Activated CD4-positive, alpha-beta T cell treated with anti-CD3 and anti-CD28 coated beads, Interleukin-2, amount 50 U/mL, for 4 hours (primary cell): ENCODE measurements at regions not wholly inside any gene's neighbourhood (a gene's known extent, or its start where the extent isn't known, plus 50 kb on each side); places are given as distances from the start of the nearest gene placed in this dataset.

Source experiments
- DNase-seq, 2 experiments: peaks; one replicate each; pipeline ENCODE4 v3.0.0-alpha.2; 2020

DNA sequence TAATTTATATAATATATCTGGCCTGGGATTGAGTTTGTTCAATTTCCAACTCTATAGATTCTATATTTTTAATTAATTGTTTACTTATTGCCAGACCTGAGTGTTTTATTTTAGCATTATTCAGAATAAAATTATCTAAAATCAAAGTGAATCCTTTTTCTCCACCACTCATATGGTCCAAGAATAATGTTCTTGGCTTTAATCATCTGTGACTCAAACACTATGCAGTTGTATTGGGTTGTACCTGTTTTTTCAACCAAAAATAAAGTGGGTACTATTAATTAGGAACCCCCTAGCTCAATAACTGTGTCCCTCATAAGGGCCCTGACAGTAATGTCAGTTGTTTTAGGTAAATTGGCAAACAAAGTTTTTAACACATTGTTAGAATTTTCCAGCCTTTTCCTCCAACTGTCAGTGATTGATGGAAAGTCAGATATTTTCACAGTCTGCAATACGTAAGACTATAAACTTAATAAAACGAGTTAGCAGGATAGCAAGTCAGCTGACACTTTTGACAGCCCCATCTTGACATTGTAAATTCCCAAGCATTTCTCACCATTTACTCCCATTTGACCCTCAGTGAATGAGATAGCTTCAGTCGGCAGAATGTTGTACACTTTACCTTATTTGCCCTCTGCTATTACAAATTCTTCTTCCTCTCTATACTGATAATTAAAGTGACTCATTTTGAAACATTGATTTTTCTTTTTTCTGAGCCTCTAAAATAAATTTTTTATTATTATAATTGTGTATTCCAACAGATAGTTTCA lies 587.4 kb downstream of the METTL4 start:
- no peak for DNase-seq

DNA sequence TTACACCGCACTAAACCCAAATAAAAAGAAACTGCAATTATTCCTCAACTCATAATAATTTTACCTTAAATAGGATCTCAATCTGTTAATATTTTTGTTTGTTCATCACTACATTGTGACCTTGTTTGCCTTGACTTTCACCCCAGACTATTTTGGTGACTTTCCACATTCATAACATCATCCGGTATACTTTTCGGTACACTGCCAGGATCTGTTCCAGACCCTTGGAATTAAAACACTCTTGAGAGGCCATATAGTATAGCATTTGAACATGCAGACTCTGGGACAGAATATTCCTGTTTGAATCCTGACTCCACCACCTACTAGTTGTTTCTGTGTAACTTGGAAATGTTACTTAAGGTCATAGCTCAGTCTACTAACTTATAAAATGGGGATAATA lies 577.4 kb downstream of the METTL4 start:
- no peak for DNase-seq

DNA sequence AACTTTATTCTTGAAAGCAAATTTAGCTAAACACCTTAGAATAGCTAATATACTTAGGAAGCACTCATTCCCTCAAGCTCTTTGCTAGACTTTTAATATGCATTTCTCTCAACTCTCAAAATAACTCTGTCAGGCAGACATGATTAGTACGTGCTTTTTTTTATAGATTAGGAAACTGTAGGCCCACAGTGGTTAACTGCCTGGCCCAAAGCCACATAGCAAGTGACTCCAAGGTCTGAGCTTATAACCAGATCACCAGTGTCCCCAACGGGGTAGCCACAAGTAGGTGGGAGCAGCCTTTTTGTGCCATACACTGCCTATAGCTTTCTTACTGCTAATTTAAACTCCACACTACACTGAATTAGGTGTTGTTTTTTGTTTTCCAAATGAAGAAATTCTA lies 576.8 kb downstream of the METTL4 start:
- no peak for DNase-seq

DNA sequence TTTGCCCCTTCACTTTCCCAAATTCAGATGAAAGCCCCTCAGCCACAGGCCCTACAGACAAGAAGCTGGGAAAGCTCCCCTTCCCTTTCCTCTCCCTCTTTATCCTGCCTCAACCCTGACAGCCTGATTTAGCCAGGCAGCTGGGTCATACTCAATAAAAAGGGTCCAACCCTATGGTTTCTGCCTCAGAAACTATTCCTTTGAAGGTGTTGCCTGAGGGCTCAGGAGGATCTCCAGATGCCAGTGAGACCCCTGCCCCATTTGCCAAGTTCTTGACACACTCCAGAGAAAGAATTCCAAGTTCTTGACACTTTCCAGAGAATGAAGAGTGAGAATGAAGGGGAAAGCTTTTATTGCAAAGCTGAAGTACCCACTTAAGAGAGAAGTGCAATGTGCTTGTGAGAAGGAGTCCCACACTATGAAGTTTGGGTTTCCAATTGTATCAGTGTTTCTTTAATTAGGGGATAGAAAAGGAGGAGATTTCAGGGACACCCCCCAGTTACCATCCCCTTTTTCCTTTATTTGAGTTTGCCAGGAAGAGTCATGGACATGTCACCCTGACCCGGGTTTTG lies 576.2 kb downstream of the METTL4 start:
- DNase-seq = no peak

DNA sequence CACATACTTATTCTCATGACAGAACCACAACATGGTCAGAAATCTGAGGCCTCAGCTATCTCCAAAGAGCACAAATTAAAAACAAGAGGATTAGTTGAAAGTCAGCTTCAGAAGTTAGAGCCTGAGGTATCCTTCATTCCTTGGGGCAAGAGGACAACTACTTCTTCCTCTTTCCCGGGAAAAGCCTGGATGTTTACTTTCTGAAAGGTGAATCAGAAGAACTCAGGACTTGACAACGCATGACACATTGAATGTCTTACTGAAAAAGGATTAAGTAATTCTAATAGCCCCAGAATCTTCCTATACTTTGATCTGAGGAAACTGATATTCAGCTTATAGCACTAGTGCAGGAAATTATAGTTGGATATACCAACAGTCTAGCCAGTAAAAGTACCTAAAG lies 573.2 kb downstream of the METTL4 start:
- no peak for DNase-seq

DNA sequence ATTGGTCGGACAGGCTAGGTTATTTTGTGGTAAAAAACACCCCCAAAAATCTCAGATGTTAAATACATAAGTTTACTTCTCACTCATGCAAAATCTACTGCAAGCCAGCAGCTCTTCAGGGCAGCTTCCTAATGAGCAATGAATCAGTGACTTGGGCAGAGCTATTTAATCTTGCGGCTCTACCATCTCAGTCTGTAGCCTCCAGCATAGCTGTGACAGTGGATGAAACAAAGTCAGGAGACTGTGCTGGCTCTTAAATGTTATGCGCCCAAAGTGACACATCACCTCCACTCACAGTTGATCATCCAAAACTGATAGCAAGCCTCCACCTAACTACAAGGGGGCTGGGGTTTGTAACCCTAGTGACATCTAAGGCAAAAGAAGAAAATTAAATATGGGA lies 571.9 kb downstream of the METTL4 start:
- no peak for DNase-seq

DNA sequence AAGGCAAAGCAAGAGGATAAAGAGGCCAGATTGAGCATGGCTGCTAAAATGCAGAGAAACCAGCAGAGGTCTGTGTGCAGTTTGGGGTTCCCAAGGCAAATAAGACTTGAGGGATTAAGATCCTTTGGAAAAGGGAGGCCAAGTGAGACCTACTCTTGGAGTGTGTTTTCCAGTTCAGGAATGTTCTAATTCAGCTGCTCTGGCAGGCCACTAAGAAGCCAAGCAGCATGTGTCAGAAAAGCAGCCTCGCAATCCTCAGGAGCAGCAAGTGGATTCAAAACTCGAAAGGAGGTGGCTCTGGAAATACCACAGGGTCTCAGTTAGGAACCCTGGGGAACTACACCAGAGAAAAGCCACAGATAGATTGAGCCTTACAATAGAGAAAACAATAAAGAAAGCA lies 569.2 kb downstream of the METTL4 start:
- DNase-seq = no peak

DNA sequence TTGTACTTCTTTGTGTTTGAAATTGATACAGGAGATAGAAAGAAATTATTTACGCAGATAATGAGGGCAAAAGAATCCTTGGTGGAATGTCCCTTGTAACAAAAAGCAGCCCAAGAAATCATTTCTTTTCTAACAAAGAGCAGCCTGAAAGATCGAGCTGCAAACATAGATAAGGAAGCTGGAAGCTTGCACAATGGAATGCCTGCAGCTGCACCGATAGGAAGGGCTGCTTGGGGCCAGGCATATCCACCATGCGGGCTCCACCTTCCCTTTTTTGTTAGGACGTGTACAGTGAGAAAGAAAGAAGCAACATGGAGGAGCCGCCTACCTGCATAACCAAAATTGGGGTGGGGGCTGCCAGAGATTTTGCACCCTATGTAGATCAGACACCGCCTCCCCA lies 568.7 kb downstream of the METTL4 start:
- DNase-seq = no peak

DNA sequence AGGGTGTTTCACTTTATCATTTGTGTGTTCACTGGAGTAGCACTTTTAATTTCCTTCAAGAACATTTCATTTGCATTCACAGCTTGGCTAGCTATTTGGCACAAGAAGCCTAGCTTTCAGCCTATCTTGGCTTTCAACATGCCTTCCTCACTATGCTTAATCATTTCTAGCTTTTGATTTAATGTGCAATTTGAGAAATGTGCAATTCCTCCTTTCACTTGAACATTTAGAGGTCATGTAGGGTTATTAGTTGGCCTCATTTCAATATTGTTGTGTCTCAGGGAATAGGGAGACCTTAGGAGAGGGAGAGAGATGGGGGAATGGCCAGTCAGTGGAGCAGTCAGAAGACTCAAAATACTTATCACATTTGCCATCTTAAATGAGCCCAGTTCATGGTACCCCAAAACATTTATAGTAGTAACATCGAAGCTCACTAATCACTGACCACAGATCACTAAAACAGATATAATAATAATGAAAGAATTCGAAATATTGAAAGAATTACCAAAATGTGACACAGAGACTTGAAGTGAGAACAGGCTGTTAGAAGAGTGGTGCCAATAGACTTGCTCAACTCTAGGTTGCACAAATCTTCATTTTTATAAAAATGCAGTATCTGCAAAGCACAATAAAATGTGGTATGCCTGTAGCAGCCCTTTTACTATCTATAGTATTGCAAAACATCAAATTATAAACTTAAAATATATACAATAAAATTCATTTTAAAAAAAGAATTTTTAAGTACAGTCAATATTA lies 561.2 kb downstream of the METTL4 start:
- DNase-seq = no peak

DNA sequence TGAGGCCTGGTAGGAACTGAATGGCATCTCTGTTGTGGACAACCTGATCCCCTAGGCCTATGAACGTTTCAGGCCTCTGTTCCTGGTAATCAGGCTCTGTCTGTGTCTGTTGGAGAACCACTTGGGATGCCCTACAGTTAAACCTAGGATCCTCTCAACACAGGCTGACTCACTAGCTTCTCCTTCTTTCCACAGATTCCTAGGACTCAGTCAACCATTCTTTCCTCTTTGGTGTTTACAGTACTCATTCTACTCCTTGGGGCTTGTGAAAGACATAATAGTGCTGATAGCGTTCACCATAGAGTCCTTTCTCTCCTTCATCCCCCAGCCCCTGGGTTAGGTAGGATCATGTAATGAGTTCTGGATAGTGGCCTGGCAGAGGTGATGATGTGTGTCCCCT lies 544.3 kb downstream of the METTL4 start:
- no peak for DNase-seq

DNA sequence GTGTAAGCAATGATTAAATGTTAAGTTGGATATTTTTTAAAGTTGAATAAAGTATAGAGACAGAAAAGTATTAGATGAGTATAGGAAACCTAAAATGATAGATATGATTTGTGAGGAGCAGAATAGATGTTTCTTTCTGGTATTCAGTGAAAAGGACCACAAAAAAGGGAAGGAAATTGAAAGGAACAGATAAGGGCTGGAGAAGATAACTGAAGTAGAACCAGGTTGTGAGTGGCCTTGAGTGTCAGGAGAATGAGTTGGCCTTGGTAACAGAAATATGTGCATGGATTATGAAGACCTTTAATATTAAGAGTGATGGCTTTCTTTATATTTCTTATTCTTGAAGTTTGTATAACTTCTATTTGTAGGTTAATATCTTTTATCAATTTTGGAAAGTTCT lies 543.5 kb downstream of the METTL4 start:
- no peak for DNase-seq

DNA sequence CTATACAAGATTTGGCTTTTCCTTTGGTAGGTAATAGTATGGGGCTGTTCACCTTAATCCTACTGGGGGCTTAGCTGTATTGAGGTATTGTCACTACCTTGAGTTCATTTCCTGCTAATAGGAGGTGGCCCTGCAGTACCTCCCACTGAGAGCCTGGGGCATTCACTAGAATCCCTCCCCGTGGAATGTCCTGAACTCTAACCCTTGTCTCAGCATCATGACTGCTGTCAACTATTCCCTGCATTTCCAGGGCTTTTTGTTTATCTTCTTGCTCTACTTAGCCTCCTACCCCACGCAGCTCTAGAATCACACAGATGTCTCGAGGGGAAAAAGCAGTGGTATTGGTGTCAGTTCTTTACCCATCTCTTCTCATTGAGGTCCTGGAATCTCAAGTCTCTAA lies 542.3 kb downstream of the METTL4 start:
- DNase-seq = no peak

DNA sequence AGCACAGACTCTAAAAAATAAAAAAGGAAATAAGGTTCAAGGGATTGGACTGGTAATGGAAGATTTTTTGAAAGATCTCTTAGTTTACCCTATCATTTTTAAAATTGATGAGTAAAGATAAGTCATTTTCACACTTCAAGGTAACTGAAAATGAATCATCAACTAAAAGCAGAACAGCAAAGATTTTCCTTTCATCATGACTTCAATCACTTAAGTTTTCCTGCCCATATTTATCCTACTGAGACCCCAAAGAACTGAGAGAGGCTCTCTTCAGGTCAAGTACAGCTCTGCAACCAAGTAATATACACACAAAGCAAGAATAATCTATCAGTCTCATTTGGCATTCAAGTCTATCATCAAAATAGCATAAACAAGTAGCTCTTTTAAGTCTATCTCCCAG lies 540.7 kb downstream of the METTL4 start:
- DNase-seq = no peak

DNA sequence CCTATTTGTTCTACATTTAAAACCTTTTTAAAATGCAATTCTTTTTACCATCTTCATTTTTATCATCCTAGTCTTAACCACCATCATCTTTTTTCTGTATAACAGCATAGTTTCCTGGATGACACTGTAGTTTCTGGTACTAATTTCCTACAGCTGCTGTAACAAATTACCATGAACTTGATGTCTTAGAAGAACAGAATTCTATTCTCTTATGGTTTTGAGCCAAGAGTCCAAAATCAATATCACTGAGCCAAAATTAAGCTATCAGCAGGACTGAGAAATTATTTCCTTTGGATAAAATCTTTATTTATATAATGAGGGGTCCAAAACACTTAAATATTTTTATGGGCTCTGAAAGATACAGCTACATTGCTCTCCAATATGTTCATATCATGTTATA lies 539.3 kb downstream of the METTL4 start:
- DNase-seq = no peak

DNA sequence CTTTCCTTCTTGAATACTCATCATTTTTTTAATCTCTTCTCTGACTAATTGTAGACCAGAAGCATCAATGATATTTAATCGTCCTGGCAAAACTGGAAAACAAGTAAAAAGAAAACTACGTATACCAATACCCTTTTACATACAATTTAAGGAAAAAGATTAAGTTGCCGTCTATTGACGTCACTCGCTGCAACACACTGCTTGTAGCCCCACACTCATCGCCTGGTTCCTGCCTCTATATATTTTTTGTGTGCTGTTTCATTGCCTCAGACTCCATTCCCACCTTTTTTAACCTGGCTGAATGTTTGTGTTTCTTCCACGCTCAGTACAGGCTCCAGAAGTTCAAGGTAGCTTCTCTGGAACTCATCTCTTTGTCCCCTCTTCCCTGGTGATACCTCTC lies 536.2 kb downstream of the METTL4 start:
- no peak for DNase-seq

DNA sequence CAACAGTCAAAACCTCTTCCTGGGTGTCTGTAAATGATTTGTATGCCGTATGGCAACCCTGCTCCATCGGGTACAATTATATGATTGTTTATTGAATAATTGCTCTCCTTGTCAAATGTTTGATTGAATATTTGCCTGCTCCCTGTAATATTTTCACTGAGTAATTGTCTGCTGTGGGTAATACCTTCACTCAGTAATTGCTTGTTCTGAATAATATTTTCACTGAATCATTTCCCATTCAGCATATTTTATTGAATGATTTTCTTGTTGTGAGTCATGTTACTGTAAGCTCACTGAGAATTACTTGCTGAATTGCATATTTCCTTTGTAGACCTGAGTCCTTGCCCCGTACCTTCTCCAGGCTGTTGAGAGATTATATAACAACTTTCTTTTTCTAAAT lies 535.2 kb downstream of the METTL4 start:
- DNase-seq = no peak

DNA sequence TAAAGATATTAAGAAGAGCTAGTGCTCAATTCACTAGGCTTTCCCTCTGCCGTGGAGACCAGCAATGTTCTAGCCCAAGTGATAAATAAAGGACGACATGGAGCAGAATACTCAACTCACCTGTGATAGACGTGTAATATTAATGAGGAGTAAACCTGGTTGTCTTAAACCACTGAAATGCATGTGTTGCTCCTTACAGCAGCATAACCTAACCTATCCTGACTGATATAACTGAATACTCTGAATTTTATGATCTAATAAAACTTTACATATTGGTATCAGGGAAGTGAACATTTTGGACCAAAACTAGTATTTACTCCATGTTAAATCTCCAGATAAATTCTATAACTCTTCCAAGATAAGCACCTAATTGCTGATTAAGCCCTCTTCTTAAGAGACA lies 531.0 kb downstream of the METTL4 start:
- DNase-seq = no peak

DNA sequence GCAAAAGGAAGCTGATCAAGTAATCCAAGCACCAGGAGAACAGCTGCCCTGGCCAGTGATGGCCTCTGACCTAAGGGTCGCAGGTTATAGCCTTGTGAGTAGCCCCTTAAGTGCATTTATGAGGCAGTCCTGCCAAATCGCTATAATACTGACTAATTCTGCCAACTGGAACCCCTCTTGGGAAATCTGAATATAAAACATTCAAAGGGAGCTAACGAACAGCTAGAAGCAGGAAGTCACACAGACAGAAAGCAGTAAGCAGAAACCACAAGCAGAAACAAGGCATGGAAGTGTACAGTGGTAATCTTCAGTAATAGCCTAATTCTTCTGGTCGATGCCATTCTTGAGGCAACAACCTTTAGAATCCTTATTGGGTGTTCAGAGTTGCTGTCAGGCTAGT lies 521.3 kb downstream of the METTL4 start:
- no peak for DNase-seq

DNA sequence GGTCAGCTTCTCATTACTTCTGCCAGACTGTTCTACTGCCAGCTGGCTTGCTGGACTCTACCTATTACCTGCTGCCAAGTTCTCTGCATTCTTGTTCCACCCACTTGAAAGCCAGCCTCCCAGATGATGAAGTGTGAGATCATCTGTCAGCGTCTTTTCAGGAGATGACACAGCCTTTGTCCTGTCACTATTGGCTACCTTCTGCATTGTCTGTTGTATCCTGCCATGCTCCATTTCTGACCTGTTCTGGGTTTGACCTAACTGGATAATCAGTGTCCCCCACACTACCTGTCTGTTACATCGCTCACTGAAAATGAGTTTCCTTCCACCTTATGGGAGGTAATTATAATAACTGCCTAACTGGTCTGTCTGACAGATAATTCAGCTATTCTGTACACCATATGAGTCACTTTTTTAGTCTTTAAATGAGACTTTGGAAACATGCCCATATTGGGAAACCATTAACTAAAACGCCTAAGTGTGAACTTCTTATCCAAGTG lies 520.6 kb downstream of the METTL4 start:
- DNase-seq = no peak

DNA sequence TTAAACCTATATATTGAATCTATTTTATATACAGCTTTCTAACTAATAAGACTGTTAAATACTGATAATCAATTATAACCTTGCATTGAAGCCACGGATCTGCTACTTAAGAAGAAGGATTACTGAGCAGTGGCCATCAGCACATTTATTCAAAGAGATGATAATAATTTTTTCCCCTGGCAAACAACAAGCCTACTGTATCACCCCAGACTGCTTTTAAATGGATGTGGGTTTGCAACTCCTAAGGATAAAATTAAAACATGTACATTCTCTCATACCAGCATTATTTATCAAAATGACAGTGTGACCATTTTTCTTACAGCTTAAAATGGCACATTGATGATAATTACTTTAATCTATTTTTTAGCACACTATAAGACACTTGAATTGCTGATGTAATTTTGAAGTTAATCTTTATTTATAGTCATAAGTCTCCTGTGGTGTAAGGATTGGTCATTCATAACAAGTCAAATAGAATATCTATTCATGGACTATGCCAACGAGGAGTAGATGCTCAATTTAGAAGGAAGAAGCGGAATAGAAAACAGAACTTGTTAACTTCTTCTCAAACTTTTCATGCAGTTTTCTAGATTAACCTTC lies 517.7 kb downstream of the METTL4 start:
- no peak for DNase-seq

DNA sequence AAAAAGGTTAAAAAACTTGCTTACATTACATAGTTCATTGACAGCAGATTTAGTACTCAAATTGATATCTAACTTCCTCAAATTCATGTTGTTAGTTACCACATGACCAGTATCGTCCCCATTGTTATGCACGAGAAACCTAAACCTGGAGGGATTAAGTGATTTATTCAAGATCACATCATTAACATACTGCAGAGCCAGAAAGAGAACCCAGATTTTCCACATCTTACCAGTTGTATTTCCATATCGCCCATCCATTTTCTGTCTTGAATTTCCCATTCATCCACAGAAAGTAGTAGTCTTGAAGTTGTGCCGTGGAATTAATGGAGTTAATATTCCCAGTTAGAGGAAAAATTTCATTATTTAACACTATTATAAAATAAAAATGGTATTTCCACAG lies 512.0 kb downstream of the METTL4 start:
- no peak for DNase-seq

DNA sequence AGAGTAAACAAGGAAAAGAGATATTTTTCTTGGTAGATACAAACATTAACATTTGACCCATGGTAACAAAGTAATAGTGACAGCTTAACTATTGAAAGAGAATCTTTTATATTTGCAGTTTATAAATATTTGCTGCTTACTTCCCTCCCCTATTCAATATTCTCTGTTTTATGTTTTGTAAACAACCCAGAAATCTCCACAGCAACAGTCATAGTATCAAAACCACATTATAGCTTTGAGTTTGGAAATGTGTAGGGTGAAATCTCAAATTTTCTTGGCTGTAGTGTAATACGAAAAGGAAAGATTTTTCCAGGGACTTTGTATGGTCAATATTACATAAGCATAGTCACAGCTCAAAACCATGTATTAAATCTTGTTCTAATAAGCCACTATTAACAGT lies 511.2 kb downstream of the METTL4 start:
- DNase-seq = no peak

DNA sequence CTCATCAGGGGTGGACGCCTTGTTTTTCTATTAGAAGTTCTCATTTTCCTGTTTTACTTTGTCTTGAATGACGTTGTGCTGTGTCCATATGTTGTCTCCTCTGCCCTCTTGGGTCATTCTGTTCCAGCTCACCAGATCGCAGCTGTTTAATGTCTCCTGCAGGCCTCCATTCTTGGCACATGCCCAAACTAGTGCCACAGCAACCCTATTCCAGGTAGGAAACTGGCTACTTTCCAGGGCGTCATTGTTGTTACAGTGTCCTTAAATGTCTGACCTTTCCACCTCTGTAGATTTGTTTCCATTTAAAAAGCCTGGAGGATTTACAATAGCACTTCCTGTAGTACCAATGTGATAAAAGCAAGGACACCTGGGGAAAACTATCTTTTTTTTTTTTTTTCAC lies 500.7 kb downstream of the METTL4 start:
- DNase-seq = no peak

DNA sequence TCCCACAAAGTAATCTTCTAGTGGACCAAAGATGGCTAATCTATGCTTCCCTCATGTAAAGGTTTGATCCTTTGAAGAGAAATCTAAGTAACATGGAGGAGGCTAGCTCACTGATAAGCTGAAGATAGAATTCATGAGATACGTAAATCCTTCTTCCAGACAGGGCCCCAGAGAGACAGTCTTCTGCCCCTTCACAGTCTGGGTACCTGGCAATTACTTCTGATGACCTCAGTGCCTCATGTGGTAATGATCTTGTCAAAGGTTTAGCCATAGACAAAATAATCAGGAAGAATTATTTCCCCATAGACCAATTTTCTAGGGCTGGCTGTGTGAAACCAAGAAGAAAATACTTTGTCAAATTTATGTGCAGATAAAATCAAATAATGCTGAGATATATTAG lies 495.8 kb downstream of the METTL4 start:
- DNase-seq = no peak
